GM12892 (cell line): ENCODE measurements at regions not wholly inside any gene's neighbourhood (a gene's known extent, or its start where the extent isn't known, plus 50 kb on each side); places are given as distances from the start of the nearest gene placed in this dataset.

Experiments
- POLR2A ChIP-seq: IDR thresholded peaks from 2 replicates; pipeline ENCODE4 v1.6.1; 2011; ENCODE audit warnings: low read depth, low read length, control low read depth
- POLR2AphosphoS5 ChIP-seq: IDR thresholded peaks from 2 replicates; pipeline ENCODE4 v1.6.1; 2011; ENCODE audit warnings: low read depth, low read length, control low read depth
- TAF1 ChIP-seq: IDR thresholded peaks from 2 replicates; pipeline ENCODE4 v1.6.1; 2011; ENCODE audit warnings: low read depth, mild to moderate bottlenecking, control low read depth, low read length, borderline replicate concordance

DNA sequence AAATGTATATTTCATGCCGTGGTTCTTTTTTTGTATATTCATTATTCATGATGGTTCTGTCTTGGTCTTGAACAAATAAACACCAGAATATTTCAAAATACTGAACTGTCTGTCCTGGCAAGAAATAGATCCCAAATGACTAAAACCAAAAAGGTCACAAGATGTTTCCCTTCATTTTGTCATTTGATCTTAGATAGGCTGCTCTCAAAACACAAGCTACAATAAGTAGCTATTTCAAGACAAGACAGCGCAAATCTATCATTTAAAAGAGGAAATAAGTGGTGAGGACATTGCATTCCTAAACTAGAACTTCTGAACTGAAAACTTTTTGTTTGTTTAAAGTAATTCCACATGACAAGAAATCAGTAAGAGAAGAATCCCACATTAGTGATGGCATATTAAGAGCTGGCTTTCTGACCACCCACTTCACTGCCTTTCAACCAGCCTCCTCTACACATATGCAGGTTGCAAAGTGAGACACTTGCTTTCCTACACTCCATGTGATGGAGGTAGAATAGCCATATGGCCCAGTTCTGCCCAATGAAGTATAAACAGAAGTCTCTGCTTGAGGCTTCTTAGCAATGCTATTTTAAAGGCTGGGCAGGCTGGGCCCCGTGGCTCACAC is 54.4 kb upstream of the CCDC28A start:
- TF ChIP-seq POLR2A (no peak), POLR2AphosphoS5 (no peak), TAF1 (no peak)
